Left renal pelvis (tissue), 4 donors: ENCODE measurements at regions not wholly inside any gene's neighbourhood (a gene's known extent, or its start where the extent isn't known, plus 50 kb on each side); places are given as distances from the start of the nearest gene placed in this dataset.
"Not testable (repeated sequence)": the region's sequence is repeated elsewhere in the genome, so short reads cannot be mapped to it uniquely, and the experiment has no call there.

ENCODE experiments used
- DNase-seq, 4 donors: peaks; one replicate each; pipeline ENCODE4 v3.0.0-alpha.2; 2013; ENCODE audit warnings: low read depth in 4 of 4, low spot score in 3 of 4

DNA sequence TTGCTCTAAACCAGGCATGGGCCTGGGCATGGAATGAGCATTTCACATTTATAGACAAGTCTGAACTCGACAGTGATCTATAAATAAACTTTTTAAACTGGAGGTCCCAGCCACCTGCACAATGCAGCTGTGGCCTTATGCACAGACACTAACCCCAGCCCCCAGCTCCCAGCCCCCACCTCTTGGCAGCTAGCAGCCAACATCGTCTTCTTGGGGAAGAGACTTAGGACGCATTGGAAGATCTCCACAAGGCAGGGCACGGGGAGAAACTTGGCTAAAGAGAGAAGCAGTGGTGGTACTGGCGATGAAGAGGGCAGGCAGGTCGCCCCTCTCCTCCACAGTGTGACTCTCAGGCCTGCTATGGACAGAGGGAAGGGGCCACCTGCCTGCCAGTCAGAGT lies 213.2 kb downstream of the ANAPC1 start:
- DNase-seq = no peak

DNA sequence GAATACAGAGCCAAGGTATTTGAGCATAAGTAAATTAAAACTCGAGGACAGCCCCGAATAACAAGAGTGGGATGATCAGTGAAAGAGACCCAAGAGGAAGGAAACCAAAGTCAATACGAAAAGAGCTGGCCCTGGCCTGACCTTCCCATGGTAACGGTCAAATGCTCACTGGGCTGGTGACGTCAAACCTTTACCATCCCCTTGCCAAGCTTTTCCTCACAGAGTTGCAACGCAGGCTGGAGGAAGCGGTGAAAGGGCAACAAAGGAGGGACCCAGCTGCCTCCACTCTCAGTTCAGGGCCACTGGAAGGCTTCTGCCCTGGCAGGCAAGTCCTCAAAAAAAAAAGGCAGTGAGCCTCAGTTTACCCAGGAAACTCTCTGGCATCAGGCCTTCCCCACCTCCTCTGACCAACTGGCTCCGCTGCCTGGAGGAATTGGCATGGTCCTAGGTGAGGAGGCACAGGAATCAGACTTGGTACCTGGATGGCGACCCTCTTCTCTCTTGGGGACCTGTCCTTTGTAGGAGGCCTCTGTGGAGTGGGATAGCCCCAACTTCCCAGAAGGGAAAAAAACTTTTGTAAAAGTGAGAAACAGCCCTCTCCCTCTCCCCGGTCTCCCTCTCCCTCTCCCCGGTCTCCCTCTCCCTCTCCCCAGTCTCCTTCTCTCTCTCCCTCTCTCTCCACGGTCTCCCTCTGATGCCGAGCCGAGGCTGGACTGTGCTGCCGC lies 212.4 kb downstream of the ANAPC1 start:
- DNase-seq = no peak

DNA sequence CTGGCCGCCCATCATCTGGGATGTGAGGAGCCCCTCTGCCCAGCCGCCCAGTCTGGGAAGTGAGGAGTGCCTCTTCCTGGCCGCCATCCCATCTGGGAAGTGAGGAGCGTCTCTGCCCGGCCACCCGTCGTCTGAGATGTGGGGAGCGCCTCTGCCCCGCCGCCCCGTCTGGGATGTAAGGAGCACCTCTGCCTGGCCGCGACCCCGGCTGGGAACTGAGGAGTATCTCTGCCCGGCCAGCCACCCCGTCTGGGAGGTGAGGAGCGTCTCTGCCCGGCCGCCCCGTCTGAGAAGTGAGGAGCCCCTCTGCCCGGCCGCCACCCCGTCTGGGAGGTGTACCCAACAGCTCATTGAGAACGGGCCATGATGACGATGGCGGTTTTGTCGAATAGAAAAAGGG lies 211.4 kb downstream of the ANAPC1 start:
- DNase-seq = not testable (repeated sequence)

- DNase-seq = no peak
Measured at GRCh38 chr2:111673526-111673925, 210.5 kb downstream of the ANAPC1 start.

DNA sequence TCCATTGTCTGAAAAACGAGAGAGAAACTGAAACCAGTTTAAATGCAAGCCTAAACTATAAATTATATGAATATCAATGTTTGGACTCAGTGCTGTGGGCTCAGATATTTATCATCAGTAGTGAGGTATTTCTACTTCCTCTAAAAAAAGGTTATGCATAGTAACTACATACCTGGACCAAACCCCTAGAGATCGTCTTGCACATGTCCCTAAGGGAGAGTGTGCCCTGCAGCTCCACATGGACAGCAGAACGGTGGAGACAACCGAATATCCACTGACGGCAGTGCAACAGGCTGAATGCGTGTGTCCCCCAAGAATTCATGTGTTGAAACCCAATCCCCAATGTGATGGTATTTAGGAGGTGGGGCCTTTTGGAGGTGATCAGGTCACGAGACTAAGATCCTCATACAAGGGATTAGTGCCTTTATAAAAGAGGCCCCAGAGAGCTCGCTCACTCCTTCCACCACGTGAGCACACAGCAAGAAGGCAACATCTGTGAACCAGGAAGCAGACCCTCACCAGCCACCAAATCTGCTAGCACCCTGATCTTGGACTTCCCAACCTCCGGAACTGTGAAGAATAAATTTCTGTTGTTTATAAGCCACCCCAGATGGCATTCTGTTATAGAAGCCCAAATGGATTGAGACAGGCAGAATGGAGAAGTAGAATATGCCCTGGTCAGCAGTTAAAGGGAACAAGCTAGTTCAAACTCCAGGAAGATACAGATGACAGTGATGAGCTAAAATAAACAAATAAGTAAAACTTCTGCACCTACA lies 208.4 kb downstream of the ANAPC1 start:
- no peak for DNase-seq

- no peak for DNase-seq
Measured at GRCh38 chr2:111676291-111676822, 207.6 kb downstream of the ANAPC1 start.

- DNase-seq = no peak
Measured at GRCh38 chr2:111678161-111678560, 205.8 kb downstream of the ANAPC1 start.

DNA sequence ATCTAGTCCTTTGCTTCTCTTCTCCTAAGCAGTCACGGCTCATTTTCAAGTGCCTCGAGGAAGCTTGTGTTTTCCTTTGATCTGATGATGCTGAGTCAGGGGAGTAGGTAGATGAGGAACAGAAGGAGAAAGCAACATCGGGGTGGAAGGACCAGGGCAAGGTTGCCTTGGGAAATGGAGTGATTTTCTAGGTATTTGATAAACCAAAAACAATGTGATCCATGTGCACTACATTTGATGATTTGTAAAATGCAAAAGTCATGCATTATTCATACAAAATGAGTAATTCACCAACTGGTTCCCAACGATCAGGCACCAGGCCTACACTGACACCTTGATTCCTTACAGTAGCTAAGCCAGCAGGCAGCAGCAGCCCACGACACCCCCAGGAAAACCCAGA lies 205.3 kb downstream of the ANAPC1 start:
- DNase-seq = no peak

- DNase-seq = no peak
Measured at GRCh38 chr2:111679202-111679601, 204.8 kb downstream of the ANAPC1 start.

- no peak for DNase-seq
Measured at GRCh38 chr2:111684611-111685010, 199.4 kb downstream of the ANAPC1 start.

DNA sequence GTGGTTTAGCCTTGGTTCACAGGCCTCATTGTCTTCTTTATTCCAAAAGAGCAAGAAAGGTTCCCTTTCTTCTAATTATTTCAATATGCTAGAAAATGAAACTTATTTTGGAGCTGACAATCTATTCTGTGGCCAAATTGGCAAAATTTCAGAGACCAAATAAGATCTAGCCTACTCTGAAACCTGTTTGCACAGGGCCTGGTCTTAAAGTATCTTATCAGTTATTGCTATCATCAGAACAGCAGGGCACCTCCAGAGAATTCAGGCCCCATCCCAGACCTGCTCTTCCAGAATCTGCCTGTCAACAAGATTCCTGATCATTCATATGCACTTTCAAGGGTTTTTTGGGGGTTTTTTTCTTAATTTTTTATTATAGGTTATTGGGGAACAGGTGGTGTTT lies 198.7 kb downstream of the ANAPC1 start:
- DNase-seq = no peak

DNA sequence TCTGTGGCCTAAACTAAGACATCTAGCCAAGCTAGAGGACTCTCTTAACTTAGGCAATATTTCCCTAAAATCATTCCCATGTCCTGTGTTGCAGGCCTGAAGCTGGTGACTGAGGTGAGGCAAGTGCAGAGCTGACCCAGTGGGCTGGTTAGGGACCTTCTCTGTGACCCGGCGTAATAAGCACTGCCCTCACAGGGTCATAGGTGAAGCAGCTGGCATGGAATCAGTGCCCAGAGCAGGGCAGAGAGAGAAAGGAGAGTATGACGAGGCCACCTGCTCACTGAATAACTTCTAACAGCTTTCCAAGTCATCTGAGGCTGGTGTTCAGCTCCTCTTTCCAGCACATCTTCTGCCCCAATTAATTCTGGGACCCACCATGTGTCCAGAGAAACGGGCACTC lies 197.0 kb downstream of the ANAPC1 start:
- no peak for DNase-seq

DNA sequence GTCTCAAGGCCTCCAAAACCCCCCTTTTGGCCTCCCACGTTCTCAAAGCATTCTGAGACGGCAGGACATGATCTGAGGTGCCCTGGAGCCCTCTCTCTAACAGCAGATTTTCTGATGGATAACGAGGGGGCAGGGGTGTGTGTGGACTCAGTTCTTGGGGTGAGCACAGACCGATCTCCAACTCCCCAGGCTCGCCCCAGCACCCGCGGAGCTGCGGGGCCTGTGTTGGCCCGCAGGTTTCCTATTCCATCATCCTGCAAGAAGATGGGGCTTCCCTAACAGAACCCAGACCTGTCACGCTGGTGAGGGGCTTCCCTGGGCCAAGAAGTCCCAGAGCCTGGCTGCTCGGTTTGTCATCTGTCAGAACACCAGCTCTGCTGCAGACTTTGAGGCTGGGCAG lies 196.1 kb downstream of the ANAPC1 start:
- no peak for DNase-seq

DNA sequence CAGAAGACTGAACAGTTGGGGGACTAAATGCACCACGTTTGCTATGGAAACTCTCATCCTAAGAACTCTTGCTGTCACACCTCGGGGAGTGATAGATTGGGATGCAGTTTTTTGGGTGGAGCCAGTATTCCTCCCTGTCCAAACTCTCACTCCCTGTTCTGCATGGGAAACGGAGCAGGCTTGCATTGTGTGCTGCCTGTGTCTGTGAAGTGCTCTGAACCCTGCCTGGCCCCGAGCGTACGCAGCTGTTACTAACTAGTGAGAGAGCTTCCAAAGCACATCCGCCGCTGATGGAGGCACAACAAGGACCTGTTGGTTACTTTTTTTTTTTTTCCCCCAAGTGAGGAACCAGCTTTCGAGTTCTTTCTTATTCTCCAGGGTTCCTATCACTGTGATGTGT lies 195.5 kb downstream of the ANAPC1 start:
- DNase-seq = no peak

DNA sequence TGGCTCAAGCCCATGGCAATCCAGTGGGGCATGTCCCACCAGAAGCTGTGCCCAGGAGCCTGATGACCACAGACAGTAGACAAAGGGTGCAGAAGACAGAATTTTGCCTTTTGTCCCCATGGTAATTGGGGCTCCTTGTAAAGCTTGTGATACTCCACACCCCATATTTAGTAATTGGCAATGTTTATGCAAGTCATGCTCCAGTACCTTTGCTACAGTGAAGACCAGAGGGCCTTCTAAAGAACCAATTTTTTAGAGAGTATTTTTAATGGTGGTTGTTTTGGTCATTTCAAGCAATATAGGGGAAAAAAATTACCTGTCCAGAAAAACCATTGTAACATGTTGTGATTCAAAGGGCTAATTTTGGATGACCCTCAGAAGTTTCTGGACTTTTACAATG lies 194.8 kb downstream of the ANAPC1 start:
- no peak for DNase-seq

- DNase-seq = no peak
Measured at GRCh38 chr2:111689941-111690340, 194.1 kb downstream of the ANAPC1 start.

DNA sequence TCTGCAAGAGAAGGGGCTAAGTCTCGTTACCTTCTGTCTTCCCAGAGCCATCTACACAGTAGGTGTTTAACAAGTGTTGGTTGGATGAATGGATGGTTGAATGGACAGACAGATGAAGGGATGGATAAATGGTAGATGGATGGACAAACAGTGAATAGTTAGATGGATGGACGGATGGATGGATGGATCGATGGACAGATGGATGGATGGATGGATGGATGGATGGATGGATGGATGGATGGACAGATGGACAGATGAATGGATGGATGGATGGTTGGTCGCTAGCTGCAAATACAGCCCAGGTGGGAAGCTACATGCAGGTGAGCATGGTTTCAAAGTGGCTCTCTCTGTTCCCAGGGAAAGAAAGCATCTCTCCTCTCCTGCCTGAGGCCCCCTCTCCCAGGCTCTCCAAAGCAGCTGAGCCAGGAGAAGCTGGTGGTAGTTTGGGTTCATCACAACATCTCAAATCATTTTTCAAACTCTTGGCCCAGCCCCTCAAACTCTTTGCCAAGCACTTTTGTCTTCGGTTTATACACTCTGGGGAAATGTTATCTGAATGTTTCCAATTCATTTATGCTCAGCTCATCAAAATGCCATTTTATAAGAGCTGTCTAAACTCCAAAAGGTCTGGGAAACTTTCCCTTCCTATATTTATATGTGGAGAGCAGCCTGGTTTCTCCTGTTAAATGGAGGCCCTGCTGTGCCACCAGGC lies 192.7 kb downstream of the ANAPC1 start:
- no peak for DNase-seq

DNA sequence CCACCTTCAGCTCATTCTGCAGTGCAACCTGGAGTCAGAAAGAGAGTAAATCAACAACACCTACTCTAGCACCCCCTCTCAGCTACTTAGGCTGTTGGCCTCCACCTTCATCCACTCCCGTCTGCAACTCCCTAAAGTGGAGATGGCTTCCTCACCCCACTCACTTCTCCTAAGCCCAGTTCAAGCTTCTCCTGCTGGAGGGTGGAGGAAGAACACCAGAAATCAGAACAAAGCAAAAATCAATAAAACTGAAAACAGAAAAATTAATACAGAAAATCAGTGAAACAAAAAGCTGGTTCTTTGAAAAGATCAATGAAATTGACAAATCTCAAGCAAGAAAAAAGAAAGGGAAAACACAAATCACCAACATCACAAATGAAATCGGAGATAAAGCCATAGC lies 191.7 kb downstream of the ANAPC1 start:
- no peak for DNase-seq

DNA sequence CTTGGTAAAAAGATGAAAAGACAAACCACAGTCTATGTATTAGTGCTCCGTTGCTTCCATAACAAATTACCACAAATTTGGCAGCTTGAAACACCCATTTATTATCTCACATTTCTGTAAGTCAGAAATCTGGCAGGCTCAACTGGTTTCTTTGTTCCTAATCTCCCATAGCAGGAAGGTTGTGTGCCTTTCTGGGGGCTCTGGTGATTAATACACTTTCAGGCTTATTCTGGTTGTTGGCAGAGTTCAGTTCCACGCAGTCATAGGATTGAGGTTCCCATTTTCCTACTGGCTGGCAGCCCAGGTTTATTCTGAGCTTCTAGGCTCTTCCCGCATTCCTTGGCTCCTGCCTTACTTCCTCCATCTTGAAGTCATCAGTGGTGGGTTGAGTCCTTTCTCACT lies 189.3 kb downstream of the ANAPC1 start:
- DNase-seq = no peak

GRCh38 chr2:111695441-111696007 lies 188.5 kb downstream of the ANAPC1 start:
- DNase-seq = no peak

DNA sequence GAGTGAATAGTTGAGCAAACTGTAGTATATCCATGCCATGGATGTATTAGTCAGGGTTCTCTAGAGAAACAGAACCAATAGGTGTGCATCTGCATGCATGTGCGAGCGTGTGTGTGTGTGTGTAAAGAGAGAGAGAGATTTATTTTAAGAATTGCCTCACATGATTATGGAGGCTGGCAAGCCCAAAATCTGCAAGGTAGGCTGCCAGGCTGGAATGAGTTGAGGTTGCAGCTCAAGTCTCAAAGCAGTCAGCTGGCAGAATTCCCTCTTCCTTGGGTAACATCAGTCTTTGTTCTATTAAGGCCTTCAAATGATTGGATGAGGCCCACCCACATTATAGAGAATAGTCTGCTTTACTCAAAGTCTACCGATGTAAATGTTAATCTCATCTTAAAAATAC lies 187.8 kb downstream of the ANAPC1 start:
- DNase-seq = no peak
